ELF-1 (cell line): ENCODE measurements at regions not wholly inside any gene's neighbourhood (a gene's known extent, or its start where the extent isn't known, plus 50 kb on each side); places are given as distances from the start of the nearest gene placed in this dataset.
"Not testable (repeated sequence)": the region's sequence is repeated elsewhere in the genome, so short reads cannot be mapped to it uniquely, and the experiment has no call there.

ENCODE experiments used
- DNase-seq: peaks from one replicate; pipeline ENCODE4 v3.0.0-alpha.2; 2016; ENCODE audit warnings: low read depth, low spot score

DNA sequence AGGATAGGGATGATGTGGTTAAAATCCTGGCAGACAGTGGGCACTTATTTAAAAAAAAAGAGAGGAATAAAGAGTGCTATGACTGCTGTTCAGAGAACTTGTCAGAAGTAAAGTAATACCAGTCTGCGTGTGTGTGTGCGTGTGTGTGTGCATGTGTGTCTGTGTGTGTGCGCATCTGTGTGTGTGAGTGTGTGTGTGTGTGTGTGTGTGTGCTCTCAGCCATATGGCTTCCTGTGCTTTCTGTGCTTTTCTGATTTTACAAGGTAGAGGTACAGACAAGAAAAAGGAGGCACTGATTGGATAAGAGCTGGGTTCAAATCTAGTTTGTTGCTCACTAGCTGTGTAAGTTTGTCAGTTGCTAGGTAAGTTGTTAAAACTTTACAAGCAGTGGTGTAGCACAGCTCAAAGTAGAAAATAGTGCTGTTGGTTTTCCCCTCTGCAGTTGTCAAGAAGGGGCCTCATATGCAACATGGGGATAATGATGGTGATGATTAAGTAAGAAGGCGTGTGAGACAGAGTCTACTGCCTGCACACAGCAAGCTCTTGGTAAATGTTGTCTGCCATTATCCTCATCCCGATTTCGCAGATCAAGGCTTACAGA is 155.3 kb upstream of the ZNF217 start:
- DNase-seq = peak; percentile 25

DNA sequence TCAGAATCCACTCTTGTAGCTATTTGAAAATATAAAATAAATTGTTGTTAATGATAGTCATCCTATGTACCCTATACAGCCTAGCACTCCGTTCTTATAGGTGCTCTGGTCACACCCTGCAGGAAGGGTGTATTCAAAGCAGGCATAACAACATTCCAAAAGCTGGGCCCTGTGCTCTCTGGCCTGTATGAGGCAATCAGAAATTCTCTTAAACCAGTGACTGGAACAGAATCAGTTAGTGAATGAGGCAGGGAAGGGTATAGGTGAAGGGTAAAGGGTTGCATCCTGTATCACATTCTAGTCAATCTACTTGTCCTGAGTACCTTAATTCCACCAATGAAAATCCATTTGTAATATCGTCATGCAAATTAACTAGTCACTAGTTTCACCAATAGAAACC is 154.5 kb upstream of the ZNF217 start:
- DNase-seq = peak; percentile 72

DNA sequence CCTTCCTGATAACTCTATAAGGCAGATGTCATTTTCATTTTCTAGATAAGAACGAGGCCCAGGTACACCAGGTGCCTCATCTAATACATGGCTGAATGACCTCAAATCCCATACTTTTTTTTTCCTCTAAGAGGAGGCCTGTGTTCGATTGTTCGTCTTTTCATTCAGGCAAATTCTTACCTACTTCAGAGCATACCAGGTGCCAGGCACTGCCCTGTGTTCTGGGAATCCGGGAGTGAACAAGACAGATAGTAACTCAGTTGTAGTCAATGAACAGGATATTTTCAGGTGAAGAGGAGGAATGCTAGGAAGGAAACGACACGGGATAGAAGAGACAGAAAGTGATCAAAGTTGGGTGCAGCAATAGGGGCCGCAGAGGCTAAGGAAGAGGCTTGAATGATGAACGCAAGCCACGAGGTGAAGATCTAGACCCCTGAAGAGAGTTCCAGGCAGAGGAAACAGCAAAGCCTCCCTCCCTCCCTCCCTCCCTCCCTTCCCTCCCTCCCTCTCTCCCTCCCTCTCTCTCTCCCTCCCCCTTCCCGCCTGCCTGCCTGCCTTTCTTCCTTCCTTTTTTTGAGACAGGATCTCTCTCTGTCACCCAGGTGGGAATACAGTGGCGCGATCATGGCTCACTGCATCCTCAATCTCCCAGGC is 150.1 kb upstream of the ZNF217 start:
- DNase-seq = no peak

DNA sequence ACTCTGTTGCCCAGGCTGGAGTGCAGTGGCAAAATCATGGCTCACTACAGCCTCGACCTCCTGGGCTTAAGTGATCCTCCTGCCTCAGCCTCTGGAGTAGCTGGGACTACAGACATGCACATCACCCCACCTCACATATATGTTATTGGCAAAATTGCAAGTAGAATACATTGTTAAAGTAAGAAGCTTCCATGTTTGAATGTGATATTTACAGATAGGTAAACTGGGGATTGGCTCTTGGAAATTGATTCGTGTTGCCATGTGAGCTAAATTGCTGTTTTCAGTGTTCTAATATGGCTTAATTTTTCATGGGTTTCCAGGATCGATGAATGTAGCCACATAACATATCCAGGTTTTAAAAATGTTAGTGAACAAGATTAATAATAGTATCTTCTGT is 149.0 kb upstream of the ZNF217 start:
- no peak for DNase-seq

DNA sequence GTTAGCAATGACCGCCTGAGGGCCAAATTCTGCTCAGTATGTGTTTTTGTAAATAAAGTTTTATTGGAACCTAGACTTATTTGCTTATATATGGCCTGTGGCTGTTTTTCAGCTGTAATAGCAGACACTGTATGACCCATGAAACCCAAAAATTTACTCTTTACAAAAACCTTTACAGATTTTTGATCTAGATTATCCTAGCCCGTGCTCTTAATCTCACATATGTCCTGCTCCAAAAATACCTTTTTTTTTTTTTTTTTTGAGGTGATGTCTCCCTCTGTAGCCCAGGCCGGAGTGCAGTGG is 148.0 kb upstream of the ZNF217 start:
- DNase-seq = no peak

DNA sequence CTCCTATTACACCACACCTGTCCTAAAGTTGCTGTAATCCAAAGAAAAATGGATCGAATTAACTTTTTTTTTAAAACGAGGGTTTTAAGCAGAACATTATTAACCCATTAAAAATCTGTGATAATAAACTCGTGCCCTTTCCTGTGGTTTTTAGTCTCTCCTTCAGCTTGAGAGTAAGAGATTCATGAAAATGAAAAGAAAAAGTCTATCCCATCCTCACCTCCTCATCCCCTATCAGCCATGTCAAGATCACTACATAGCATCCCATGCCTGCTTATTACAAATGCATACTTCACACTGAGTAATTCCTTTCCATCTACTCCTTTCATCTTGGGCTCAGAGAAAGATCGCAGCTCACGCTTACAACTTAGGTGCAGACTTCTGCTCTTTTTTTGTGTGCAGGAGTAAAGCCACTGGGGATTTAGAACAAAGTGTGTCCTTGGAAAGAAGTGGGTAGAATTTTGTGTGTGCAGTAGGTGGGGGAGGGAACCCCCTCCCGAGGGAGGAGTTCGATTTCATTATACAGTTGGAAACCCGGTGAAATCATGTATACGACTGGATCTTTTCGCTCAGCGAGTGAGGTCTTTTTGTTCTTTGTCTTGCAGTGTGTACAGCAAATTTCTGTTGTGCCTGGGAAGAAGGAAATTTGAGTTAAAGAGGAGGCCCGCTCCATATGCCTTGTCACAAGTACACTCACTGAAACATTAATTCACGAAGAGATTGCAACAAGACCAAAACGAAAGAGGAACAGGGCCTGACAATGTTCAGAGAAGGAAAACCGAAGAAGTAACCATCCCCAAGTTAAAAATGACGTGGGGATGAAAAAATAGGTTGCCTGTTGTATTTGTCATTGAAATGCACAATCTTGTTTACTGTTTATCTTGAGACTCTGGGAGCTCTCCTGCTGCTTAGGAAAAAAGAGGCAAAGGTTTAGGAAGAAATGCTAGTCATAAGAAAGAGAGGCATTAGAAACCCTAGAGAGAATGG is 146.5 kb upstream of the ZNF217 start:
- no peak for DNase-seq

DNA sequence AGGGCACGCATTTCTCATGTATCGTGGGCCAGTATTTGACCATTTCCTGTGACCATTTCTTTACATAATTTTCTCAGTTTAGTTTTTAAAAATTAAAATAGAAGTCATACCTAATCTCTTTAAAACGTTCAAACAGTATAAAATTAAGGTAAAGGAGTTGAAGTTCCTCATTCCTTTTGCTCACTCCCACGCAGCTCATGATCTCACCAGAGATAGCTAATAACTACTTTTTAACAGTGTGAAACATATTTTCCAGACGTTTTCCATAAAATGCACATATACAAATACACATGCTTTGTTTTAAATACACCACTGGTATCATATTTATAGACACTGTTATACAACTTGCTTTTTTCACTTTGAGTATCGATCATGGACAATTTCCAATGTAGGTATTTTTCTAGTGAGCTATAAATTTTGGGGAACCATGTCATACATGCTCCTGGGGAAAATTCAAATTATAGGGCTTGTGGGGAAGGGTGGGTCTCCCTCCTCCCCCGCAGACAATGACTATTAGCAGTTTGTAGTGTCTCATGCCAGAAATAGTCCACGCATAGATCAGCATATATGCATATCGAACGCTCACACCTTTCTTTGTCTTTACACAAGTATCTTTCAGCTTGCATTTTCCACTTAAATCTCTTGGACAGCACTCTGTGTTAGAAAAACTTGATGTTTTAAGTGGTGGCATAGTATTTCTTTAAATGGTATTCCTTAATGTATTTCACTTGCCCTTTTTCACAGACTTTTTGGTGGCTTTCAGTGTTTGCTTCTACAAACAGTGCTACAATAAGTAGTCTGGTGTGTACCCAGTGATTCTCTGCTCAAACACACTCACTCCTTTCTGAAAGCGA is 145.5 kb upstream of the ZNF217 start:
- no peak for DNase-seq

DNA sequence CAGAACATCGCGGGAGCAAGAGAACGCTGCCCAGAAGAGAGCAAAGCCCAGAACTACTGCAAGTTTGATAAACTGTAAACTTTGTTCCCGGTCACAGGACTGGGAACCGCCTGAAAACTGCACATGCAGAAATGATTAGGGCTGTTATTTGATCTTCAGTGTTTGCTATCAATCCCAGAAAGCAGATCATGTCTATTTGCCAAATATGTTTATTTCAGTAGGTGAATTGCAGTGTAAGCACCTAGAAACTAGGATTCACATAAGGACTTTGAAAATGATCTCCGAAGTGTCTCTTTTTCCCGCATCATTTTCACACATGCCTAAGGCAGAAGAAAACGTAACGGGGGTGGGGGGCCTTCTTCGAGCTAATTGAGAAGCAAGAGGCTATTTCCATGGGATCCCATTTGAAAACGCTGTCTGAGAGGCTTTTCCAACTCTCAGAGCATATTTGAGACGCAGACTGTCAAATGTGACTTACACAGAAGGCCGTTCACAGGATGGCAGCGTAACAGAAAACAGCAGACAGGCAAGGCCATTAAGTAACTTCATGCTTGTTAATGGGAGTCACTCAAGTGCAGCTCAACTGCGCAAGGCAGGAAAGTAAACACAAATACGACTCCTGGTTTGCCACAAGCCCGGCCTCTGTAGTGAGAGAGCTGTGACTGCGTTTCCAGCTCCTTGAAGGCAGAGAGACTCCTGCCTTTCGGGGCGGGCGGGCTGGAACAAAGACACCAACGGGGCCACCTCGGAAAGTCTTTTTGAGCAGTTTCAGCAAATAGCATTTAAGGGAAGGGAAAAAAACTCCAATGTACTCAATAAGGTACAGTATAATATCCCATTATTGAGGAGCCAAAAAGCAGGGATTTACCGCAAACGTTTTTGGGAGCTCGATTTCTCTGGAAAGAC is 144.7 kb upstream of the ZNF217 start:
- peak; percentile 87 for DNase-seq

DNA sequence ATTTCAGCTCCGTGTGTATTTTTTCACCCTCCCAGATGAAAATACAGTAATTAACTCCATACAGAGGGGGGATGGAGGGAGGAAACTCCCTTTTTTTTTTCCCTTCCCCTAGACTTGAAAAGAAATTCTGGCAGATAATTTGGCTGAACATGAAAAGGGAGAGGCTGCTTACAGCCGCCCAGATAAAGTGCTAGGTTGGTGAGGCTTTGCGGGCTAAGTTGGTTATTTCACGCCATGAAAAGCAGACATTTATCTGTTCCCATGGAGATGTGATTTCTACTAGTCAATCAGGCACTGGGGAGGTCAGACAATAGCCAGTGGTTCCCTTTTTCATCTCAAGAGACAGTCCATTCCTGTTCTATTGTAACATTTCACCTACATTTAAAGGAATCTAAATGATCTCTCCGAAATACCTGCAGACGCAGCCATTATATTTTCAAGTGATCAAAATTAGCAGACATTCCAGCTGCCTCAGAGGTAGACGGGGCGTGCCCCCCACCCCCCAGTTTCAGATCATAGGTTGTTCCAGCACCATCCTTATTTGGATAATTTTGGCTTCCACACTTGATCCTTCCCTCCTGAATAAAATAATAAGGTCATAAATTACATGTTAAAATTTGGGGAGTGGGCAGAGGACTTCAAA is 143.9 kb upstream of the ZNF217 start:
- DNase-seq = no peak

DNA sequence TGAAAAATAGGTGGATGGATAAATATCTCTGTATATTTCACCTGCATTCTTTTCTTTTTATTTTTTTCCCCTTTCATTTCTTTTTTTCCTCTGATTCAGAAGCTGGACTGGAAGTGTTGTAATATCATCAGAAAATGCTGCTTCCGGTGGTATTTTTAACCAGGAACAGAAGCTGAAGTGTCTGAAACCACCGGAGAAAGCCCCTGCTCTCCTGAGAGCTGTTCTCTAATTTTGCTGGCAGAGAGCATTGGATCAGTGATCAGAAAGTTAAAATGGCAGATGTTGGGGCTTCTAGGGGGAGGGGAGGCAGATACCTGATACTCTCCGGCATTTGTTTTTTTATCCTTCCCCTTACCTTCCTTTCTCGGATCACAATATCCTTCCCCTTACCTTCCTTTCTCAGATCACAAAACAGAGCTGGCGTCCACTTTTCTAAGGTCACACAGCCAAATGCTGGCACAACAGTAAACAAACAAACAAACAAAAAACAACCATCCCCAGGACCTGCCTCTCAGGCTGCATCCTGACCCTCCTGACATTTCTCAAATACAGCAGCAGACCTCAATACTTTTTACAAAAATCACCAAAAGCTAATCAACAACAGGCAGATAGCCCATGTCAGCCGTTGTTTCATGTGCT is 143.2 kb upstream of the ZNF217 start:
- no peak for DNase-seq

DNA sequence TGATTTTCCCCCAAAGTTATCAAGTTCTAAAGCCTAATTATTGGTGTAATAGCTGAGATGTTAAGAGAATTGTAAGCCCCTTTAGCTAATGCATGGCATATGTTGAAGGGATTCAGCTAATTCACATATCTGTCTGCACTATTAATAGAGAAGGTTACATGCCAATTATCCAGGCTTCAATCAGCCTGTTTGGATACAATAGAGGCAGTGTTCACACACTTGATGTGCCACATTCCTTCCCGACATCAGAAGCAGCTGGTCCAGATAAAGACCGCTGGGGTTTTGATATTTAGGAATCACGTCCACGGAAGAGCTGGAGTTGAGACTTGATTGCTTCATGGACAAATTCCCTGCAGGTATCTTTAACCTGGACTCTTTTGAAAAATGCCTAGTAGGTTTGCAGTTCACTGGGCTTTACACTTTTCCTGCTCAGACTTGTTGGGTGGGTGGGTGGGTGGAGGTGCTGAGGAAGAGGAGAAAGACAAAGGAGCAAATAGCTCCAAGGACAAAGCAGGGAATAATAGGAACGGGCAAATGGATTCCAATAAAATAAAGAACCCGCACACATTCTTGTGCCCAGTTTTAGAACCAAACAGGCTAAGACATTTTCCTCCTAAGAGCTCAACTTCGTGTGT is 142.6 kb upstream of the ZNF217 start:
- DNase-seq = no peak

DNA sequence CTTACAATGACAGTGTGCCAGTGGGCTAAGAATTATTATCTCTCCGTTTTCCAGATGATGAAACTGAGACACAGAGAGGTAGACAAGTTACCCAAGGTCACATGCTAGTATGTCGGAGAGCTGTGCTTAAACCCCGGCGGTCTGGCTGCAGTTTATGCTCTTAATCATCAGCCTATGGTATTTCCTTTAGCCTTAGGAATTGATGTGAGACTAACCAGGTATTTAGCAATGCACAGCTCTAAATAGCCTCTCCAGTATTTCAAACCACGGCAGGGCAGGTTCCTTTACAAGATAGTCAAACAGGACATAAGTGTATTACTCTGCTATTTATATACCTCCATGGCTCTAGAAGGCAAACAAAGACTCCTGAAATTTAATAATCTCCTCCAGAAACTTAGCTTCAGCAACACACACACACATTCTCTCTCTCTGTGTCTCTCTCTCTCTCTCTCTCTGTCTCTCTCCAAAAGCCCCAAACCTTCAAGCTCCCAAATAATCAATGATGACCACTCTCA is 142.0 kb upstream of the ZNF217 start:
- no peak for DNase-seq

DNA sequence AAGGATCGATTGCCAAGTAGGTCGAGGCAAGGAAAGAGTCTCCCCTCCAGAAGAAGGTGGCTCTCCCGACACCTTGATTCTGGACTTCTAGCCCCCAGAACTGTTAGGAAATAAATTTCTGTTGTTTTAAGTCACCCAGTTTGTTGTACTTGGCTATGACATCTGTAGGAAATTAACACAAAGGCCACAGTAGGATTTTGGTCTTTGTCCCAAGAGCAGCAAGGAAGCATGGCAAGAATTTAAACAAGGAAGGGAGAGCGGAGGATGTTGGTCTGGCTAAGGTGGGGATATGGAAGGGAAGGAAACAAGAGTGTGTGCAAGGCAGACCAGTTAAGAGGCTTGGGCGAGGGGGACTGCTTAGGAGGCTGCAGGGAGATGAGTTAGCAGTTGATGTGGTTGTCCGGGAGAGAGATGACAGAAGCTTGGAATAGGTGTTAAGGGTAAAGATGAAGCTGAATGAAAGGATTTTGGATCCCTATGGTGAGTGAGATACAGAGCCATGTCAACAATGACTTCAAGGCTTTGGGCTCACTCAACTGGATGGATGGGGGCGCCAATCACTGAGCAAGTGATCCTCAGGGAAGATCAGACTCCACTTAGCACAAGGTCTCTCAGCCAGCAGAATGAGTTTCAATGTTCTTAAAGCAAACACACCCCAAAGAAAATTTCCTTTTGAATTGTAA is 140.5 kb upstream of the ZNF217 start:
- DNase-seq = no peak

DNA sequence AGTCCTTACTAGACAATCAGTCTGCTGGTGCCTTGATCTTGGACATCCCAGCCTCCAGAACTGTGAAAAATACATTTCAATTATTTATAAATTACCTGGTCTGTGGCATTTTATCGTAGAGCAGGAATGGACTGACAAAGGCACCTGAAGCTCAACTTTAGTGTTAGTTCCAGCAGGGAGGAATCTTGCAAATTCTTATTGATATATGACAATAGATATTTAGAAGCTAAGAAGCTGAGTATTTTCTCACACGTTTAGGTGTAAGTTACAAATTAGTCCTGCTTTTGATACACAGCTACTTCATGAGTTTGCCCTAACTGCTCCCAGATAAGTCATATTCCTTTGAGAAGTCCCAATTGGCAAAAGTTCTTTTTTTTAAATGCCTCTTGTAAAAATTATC is 138.0 kb upstream of the ZNF217 start:
- no peak for DNase-seq

DNA sequence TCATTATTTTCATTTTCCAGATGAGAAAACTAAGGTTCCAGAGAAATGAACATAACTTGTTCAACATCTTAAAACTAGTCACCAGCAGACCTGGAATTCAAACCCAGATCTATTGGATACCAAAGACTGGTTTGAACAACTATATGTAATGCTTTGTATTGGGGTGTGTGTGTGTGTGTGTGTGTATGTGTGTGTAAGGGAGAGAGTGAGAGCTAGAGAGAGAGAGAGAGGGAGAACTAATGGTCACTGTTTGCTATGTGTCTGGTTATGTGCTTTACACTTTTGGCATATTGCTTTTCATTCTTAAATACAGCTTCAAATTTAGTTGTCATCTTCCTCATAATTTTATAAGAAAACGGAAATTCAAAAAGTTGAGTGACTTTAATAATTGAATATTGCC is 134.7 kb upstream of the ZNF217 start:
- no peak for DNase-seq

DNA sequence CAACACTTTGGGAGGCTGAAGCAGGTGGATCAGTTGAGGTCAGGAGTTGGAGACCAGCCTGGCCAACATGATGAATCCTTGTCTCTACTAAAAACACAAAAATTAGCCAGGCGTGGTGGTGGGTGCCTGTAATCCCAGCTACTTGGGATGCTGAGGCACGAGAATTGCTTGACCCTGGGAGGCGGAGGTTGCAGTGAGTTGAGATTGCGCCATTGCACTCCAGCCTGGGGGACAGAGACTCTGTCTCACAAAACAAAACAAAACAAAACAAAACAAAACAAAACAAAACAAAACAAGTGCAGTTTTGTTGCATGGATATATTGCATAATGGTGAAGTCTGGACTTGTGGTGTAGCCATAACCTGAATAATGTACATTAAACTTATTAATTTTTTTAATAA is 133.6 kb upstream of the ZNF217 start:
- not testable (repeated sequence) for DNase-seq

DNA sequence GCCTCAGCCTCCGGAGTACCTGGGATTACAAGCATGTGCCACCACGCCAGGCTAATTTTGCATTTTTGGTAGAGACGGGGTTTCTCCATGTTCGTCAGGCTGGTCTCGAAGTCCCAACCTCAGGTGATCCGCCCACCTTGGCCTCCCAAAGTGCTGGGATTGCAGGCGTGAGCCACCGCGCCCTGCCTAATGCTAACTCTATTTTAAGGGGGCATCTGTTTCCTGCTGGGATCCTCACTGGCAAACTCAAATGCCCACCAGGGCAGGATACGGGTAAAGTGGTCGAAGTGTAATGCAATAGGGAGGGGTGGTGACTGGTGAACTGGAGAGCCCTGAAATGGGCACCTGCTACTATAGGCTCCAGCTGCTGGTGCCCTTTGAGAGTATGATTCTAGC is 131.9 kb upstream of the ZNF217 start:
- DNase-seq = no peak

DNA sequence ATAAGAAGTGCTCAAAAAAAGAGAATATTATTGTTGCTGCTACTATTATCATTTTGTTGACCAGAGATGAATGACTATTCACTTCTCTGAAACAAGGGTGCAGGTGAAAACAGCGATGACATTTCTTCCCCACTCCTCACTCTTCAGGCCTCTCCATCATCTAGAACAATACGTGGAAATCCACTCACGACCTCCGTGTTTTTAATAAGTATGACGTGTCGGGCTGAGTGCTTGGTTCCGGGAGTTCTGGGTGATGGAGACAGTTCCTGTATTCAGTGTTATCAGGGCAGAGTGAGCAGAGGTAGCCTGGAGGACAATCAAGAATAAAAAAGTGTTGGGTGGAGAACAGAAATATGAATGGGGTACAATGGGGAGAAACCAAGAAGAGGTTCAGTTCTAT is 130.0 kb upstream of the ZNF217 start:
- DNase-seq = no peak

DNA sequence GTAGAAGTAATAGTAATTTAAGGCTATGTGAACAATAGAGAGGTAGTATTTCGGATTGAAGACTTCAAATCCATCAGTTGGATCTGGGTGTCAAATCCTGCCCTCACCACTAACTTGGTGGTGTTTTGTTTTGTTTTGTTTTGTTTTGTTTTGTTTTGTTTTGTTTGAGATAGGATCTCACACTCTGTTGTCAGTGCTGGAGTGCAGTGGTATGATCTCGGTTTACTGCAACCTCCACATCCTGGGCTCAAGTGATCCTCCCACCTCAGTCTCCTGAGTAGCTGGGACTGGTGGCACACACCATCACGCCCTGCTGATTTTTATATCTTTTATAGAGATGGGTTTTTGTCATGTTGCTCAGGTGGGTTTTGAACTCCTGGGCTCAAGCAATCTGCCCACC is 129.4 kb upstream of the ZNF217 start:
- DNase-seq = no peak
